GM12878 (cell line): ENCODE measurements at regions not wholly inside any gene's neighbourhood (a gene's known extent, or its start where the extent isn't known, plus 50 kb on each side); places are given as distances from the start of the nearest gene placed in this dataset.

Experiments used
- BACH1 ChIP-seq: fragments of 450-650 bp; IDR thresholded peaks from 2 replicates; pipeline ENCODE4 v1.6.1; 2017; ENCODE audit warnings: mild to moderate bottlenecking, borderline replicate concordance
- CBFB ChIP-seq: IDR thresholded peaks from 2 replicates; pipeline ENCODE4 v1.6.1; 2016; ENCODE audit warnings: antibody characterized with exemption, low read depth
- CBX5 ChIP-seq: sonication (generic); IDR thresholded peaks from 2 replicates; pipeline ENCODE4 v1.6.1; 2016; ENCODE audit warnings: low read depth, moderate library complexity, mild to moderate bottlenecking, inconsistent platforms
- CEBPZ ChIP-seq: fragments of 150-350 bp; IDR thresholded peaks from 2 replicates; pipeline ENCODE4 v1.6.1; 2016; ENCODE audit warnings: low read depth, low read length
- CHD1 ChIP-seq: IDR thresholded peaks from 2 replicates; pipeline ENCODE4 v1.6.1; 2012; ENCODE audit warnings: low read depth, low read length, improper control_type of control experiment
- HDAC2 ChIP-seq: fragments of 200-600 bp; sonication (generic); IDR thresholded peaks from 2 replicates; pipeline ENCODE4 v1.6.1; 2017
- HDAC6 ChIP-seq: fragments of 200-600 bp; sonication (generic); IDR thresholded peaks from one replicate; pipeline ENCODE4 v1.8.0; 2017; ENCODE audit warnings: antibody characterized with exemption; ENCODE audit not compliant: unreplicated experiment
- JUND ChIP-seq: IDR thresholded peaks from 2 replicates; pipeline ENCODE4 v1.6.1; 2012; ENCODE audit warnings: low read depth, mild to moderate bottlenecking, low read length, improper control_type of control experiment, moderate library complexity
- NFYB ChIP-seq: IDR thresholded peaks from 2 replicates; pipeline ENCODE4 v1.6.1; 2011; ENCODE audit warnings: low read depth, mild to moderate bottlenecking, low read length, improper control_type of control experiment, moderate library complexity; ENCODE audit not compliant: insufficient read depth
- POLR2A ChIP-seq: IDR thresholded peaks from 2 replicates; pipeline ENCODE4 v1.6.1; 2011; ENCODE audit warnings: low read depth, mild to moderate bottlenecking, low read length
- PRDM15 ChIP-seq: fragments of 450-650 bp; formaldehyde crosslinking; IDR thresholded peaks from 2 replicates; pipeline ENCODE4 v1.4.0; 2020; ENCODE audit warnings: mild to moderate bottlenecking, moderate library complexity
- RB1 ChIP-seq: fragments of 450-650 bp; formaldehyde crosslinking; IDR thresholded peaks from 2 replicates; pipeline ENCODE4 v1.6.1; 2017; ENCODE audit warnings: mild to moderate bottlenecking, borderline replicate concordance
- SIX5 ChIP-seq: IDR thresholded peaks from 2 replicates; pipeline ENCODE4 v1.6.1; 2011; ENCODE audit warnings: mild to moderate bottlenecking, low read depth, low read length, moderate library complexity; ENCODE audit not compliant: severe bottlenecking
- SMAD1 ChIP-seq: fragments of 450-650 bp; IDR thresholded peaks from 2 replicates; pipeline ENCODE4 v1.6.1; 2018; ENCODE audit warnings: mild to moderate bottlenecking, low read depth; ENCODE audit not compliant: partially characterized antibody
- SREBF1 ChIP-seq: IDR thresholded peaks from 2 replicates; pipeline ENCODE4 v1.6.1; 2012; ENCODE audit warnings: mild to moderate bottlenecking, low read length
- ZNF384 ChIP-seq: IDR thresholded peaks from 2 replicates; pipeline ENCODE4 v1.6.1; 2012; ENCODE audit warnings: low read depth, mild to moderate bottlenecking, low read length, improper control_type of control experiment, borderline replicate concordance
- ZSCAN29 ChIP-seq: fragments of 450-650 bp; IDR thresholded peaks from 2 replicates; pipeline ENCODE4 v1.6.1; 2017; ENCODE audit warnings: mild to moderate bottlenecking, moderate library complexity
- TF ChIP-seq, protein P1 (sequence below): fragments of 450-650 bp; IDR thresholded peaks from 2 replicates; pipeline ENCODE4 v1.6.1; 2017; ENCODE audit warnings: mild to moderate bottlenecking, moderate library complexity
- TF ChIP-seq, protein P2 (sequence below): IDR thresholded peaks from 2 replicates; pipeline ENCODE4 v1.6.1; 2012; ENCODE audit warnings: low read depth, low read length, improper control_type of control experiment
- TF ChIP-seq, protein P3 (sequence below): fragments of 450-650 bp; IDR thresholded peaks from 2 replicates; pipeline ENCODE4 v1.6.1; 2017; ENCODE audit warnings: borderline replicate concordance

GRCh38 chr3:118813472-118813871, 221.2 kb downstream of the IGSF11 start (continued):
- TF ChIP-seq CBFB (0 out of 2 replicates have a peak, but pooled peaks have one; percentile 54), CHD1 (no peak), CBX5 (no peak), SIX5 (no peak), RB1 (no peak), CEBPZ (no peak), ZNF384 (no peak), NFYB (no peak), ZSCAN29 (no peak), PRDM15 (CRISPR knock-in tag) (no peak), HDAC6 (no peak), SREBF1 (no peak), BACH1 (no peak), SMAD1 (no peak), POLR2A (no peak), HDAC2 (no peak), JUND (peak; percentile 32; the same call in 1 of the 2 replicates)
- TF ChIP-seq, protein P1, sequence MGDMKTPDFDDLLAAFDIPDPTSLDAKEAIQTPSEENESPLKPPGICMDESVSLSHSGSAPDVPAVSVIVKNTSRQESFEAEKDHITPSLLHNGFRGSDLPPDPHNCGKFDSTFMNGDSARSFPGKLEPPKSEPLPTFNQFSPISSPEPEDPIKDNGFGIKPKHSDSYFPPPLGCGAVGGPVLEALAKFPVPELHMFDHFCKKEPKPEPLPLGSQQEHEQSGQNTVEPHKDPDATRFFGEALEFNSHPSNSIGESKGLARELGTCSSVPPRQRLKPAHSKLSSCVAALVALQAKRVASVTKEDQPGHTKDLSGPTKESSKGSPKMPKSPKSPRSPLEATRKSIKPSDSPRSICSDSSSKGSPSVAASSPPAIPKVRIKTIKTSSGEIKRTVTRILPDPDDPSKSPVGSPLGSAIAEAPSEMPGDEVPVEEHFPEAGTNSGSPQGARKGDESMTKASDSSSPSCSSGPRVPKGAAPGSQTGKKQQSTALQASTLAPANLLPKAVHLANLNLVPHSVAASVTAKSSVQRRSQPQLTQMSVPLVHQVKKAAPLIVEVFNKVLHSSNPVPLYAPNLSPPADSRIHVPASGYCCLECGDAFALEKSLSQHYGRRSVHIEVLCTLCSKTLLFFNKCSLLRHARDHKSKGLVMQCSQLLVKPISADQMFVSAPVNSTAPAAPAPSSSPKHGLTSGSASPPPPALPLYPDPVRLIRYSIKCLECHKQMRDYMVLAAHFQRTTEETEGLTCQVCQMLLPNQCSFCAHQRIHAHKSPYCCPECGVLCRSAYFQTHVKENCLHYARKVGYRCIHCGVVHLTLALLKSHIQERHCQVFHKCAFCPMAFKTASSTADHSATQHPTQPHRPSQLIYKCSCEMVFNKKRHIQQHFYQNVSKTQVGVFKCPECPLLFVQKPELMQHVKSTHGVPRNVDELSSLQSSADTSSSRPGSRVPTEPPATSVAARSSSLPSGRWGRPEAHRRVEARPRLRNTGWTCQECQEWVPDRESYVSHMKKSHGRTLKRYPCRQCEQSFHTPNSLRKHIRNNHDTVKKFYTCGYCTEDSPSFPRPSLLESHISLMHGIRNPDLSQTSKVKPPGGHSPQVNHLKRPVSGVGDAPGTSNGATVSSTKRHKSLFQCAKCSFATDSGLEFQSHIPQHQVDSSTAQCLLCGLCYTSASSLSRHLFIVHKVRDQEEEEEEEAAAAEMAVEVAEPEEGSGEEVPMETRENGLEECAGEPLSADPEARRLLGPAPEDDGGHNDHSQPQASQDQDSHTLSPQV, result no peak
- TF ChIP-seq, protein P2, sequence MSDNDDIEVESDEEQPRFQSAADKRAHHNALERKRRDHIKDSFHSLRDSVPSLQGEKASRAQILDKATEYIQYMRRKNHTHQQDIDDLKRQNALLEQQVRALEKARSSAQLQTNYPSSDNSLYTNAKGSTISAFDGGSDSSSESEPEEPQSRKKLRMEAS, result no peak
- TF ChIP-seq, protein P3, sequence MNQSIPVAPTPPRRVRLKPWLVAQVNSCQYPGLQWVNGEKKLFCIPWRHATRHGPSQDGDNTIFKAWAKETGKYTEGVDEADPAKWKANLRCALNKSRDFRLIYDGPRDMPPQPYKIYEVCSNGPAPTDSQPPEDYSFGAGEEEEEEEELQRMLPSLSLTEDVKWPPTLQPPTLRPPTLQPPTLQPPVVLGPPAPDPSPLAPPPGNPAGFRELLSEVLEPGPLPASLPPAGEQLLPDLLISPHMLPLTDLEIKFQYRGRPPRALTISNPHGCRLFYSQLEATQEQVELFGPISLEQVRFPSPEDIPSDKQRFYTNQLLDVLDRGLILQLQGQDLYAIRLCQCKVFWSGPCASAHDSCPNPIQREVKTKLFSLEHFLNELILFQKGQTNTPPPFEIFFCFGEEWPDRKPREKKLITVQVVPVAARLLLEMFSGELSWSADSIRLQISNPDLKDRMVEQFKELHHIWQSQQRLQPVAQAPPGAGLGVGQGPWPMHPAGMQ, result no peak
